Lung (tissue), 11 donors: ENCODE measurements at regions not wholly inside any gene's neighbourhood (a gene's known extent, or its start where the extent isn't known, plus 50 kb on each side); places are given as distances from the start of the nearest gene placed in this dataset.

Experiments used
- ATAC-seq: fragments of 200-7000 bp; cut with Tn5 transposase; one replicate; pipeline ENCODE4 v1.9.1; 2020; ENCODE audit warnings: moderate number of reproducible peaks; ENCODE audit not compliant: insufficient read depth, low FRiP score
- DNase-seq, 3 donors: peaks; one replicate each; pipeline ENCODE4 v3.0.0-alpha.2; 2013 to 2017
- H3K27ac ChIP-seq, 2 donors: one replicate each; pipeline ENCODE4 v1.5.1; 2013; ENCODE audit warnings: mild to moderate bottlenecking in 2 of 2, moderate library complexity in 2 of 2, control low read depth in 1 of 2, inconsistent platforms in 1 of 2, low read depth in 1 of 2, low read length in 1 of 2
- H3K27me3 ChIP-seq, 3 donors: one replicate each; pipeline ENCODE4 v1.5.1; 2013; ENCODE audit warnings: low read length in 2 of 3; ENCODE audit not compliant: control insufficient read depth in 3 of 3, insufficient read depth in 3 of 3
- H3K36me3 ChIP-seq, 4 donors: one replicate each; pipeline ENCODE4 v1.5.1; 2013; ENCODE audit warnings: low read length in 4 of 4, mild to moderate bottlenecking in 1 of 4, moderate library complexity in 1 of 4; ENCODE audit not compliant: control insufficient read depth in 4 of 4, insufficient read depth in 4 of 4
- H3K4me1 ChIP-seq, 5 donors: one replicate each; pipeline ENCODE4 v1.5.1; 2013; ENCODE audit warnings: low read length in 5 of 5, mild to moderate bottlenecking in 2 of 5, moderate library complexity in 1 of 5; ENCODE audit not compliant: control insufficient read depth in 5 of 5, insufficient read depth in 5 of 5
- H3K4me3 ChIP-seq: one replicate; pipeline ENCODE4 v1.5.1; 2013; ENCODE audit warnings: mild to moderate bottlenecking, control low read depth, moderate library complexity
- H3K9ac ChIP-seq, 2 donors: one replicate each; pipeline ENCODE4 v1.5.1; 2013; ENCODE audit warnings: low read length in 2 of 2, control low read depth in 1 of 2; ENCODE audit not compliant: insufficient read depth in 1 of 2
- H3K9me3 ChIP-seq, 4 donors: one replicate each; pipeline ENCODE4 v1.5.1; 2013; ENCODE audit warnings: low read length in 3 of 4, mild to moderate bottlenecking in 1 of 4, moderate library complexity in 1 of 4; ENCODE audit not compliant: control insufficient read depth in 4 of 4, insufficient read depth in 3 of 4
- WGBS, 2 donors: extraction: QIAGEN DNeasy Blood & Tissue Kit; methylation state at CpG; one replicate each; pipeline ENCODE4 v1.1.7; 2013; 5-methylcytosine and 5-hydroxymethylcytosine counted together
- TF ChIP-seq, protein P1 (sequence below): IDR thresholded peaks from 2 replicates; pipeline ENCODE4 v1.5.1; 2012; ENCODE audit warnings: mild to moderate bottlenecking; ENCODE audit errors: control extremely low read depth, extremely low read depth
- donor health status: control.
- donor health status: control.
- donor health status: Bipolar disorder and iron deficiency.
- donor health status: healthy.
- donor health status: DM: yes; HTN: yes; CAD: no.

- Histone ChIP-seq H3K4me1 (peaks cover 0 to 4% (median 0%) of the 10 kb centered on the region in 5 donors), H3K4me3 (no peak overlapping the region), H3K27ac (no peak overlapping the region), H3K9me3 (no peaks in the 10 kb centered on the region), H3K36me3 (peaks cover 0 to 3% (median 0%) of the 10 kb centered on the region in 4 donors), H3K9ac (no peak overlapping the region), H3K27me3 (no peaks in the 10 kb centered on the region)
- TF ChIP-seq, protein P1, sequence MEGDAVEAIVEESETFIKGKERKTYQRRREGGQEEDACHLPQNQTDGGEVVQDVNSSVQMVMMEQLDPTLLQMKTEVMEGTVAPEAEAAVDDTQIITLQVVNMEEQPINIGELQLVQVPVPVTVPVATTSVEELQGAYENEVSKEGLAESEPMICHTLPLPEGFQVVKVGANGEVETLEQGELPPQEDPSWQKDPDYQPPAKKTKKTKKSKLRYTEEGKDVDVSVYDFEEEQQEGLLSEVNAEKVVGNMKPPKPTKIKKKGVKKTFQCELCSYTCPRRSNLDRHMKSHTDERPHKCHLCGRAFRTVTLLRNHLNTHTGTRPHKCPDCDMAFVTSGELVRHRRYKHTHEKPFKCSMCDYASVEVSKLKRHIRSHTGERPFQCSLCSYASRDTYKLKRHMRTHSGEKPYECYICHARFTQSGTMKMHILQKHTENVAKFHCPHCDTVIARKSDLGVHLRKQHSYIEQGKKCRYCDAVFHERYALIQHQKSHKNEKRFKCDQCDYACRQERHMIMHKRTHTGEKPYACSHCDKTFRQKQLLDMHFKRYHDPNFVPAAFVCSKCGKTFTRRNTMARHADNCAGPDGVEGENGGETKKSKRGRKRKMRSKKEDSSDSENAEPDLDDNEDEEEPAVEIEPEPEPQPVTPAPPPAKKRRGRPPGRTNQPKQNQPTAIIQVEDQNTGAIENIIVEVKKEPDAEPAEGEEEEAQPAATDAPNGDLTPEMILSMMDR = no peak
- WGBS, 2 donors = 63 to 70% methylated on average over 4 of the region's 4 CpGs
- DNase-seq (no peak), ATAC-seq (no peak)
Measured at GRCh38 chr13:73934215-73934641, 200.0 kb downstream of the KLF12 start.

DNA sequence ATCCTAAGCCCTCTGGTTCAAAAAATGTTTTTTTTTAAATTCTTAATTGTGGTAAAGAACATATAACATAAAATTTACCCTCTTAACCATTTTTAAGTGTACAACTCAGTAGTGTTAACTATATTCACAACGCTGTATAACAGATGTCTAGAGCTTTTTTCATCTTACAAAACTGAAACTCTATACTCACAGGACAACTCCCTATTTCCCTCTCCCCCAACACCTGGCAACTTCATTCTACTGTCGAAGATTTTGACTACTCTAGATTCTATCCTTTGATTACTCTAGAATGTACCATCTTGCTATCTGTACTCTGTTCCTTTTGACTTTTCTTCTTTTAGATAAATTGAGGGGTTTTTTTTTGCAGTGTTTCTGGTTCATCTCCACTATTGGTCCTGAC lies 200.4 kb downstream of the KLF12 start:
- Histone ChIP-seq H3K9me3 (no peaks in the 10 kb centered on the region), H3K9ac (no peak overlapping the region)
- 92 to 93% methylated on average over 2 of the region's 2 CpGs for WGBS, 2 donors

GRCh38 chr13:73932091-73932490 lies 202.1 kb downstream of the KLF12 start:
- H3K9me3 ChIP-seq = no peaks in the 10 kb centered on the region
- no peak overlapping the region for H3K27ac ChIP-seq
- H3K4me1 ChIP-seq = peaks cover 0 to 2% (median 0%) of the 10 kb centered on the region in 5 donors
- ATAC-seq (no peak), DNase-seq (no peak)
- H3K27me3 ChIP-seq = no peaks in the 10 kb centered on the region
- TF ChIP-seq, protein P1 = no peak
- H3K36me3 ChIP-seq = peaks cover 0 to 3% (median 0%) of the 10 kb centered on the region in 4 donors
- H3K9ac ChIP-seq = no peak overlapping the region
- H3K4me3 ChIP-seq = no peak overlapping the region
- 86 to 90% methylated on average over 2 of the region's 2 CpGs for whole genome bisulfite sequencing, 2 donors

More for the DNA sequence above, 200.4 kb downstream of the KLF12 start:
- ATAC-seq = no peak
- Histone ChIP-seq H3K4me3 (no peak overlapping the region), H3K27me3 (no peaks in the 10 kb centered on the region), H3K36me3 (peaks cover 0 to 3% (median 0%) of the 10 kb centered on the region in 4 donors), H3K4me1 (peaks cover 0 to 4% (median 0%) of the 10 kb centered on the region in 5 donors), H3K27ac (no peak overlapping the region)
- TF ChIP-seq, protein P1 = no peak
- no peak for DNase-seq

DNA sequence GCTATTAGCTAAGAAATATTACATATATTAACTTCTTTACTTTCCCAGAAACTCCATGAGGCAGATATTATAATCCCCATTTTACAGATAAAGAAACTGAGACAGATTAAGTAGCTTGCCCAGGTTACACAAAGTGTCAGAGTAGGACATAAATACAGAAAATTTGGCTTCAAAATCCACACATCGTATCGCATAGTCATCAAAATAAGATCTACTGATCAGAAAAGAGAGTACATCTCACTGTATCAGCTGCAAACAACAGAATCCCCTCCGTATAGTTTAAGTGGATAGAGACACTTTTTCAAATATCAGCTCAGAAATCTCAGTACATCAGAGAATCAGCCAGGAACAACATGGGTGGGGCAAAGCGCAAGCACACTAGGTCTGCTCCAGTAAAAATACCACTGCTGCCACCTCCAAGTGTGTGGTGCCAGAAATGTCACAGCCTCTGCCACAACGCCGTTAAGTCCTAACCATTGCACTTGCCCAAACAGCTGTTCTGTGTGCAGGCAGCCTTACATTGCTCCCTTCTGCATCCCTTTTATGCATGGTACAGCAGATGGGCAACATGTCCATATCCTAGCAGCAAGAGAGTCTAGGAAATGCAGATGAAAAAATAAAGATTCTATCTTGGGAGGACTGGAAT lies 204.8 kb downstream of the KLF12 start:
- Histone ChIP-seq H3K27ac (no peak overlapping the region), H3K4me1 (peaks cover 0 to 2% (median 0%) of the 10 kb centered on the region in 5 donors), H3K4me3 (no peak overlapping the region), H3K27me3 (no peaks in the 10 kb centered on the region), H3K36me3 (peaks cover 0 to 3% (median 0%) of the 10 kb centered on the region in 4 donors), H3K9me3 (no peaks in the 10 kb centered on the region), H3K9ac (no peak overlapping the region)
- 87 to 98% methylated on average over 6 of the region's 6 CpGs for WGBS, 2 donors
- DNase-seq = no peak
- TF ChIP-seq, protein P1 = no peak
- no peak for ATAC-seq
